Suppressor macrophage (primary cell): ENCODE measurements at regions not wholly inside any gene's neighbourhood (a gene's known extent, or its start where the extent isn't known, plus 50 kb on each side); places are given as distances from the start of the nearest gene placed in this dataset.

Source experiments
- DNase-seq, 4 experiments: peaks; one replicate each; pipeline ENCODE4 v3.0.0-alpha.2; 2020 to 2022

DNA sequence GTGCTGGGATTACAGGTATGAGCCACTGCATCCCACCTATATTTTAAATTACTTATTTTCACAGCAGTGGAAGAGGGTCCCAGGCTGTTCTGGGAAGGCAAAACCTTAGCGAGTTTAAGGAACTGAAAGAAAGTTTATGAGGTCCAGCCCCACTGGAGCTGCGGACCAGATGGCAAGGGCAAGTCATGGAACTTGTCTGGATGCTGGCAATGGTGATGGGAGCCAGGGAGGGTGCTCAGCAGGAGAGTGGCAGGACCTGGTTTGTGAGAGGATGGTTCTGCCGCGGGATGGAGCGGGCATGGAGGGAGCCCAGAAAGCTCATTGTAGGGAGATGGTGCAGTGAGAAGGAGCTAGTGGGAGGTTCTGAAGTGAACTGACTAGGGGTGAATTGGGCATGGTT, 50.6 kb upstream of the SLC45A1 start:
- DNase-seq = no peak

- DNase-seq = no peak
Measured at GRCh38 chr1:8266436-8267165, 51.3 kb upstream of the SLC45A1 start.

DNA sequence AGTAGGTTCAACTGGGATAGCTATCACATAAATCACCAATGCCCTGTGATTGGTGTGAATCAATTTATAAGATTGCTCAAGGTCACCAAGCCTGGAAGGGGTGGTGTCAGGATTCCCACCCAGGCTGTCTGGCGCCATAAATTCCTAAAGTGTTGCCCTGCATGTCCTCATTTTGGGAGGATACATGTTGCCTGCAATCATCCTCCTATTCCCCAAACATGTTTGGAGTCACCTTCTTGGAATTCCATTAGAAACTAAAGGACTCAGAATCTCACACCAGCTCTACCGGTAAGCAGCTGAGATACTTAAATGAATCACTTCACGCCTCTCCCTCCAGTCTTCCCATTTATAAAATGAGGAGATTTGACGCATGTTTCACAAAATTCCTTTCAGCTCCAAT, 54.1 kb upstream of the SLC45A1 start:
- no peak for DNase-seq

- DNase-seq = no peak
Measured at GRCh38 chr1:8261398-8261762, 56.5 kb upstream of the SLC45A1 start.

DNA sequence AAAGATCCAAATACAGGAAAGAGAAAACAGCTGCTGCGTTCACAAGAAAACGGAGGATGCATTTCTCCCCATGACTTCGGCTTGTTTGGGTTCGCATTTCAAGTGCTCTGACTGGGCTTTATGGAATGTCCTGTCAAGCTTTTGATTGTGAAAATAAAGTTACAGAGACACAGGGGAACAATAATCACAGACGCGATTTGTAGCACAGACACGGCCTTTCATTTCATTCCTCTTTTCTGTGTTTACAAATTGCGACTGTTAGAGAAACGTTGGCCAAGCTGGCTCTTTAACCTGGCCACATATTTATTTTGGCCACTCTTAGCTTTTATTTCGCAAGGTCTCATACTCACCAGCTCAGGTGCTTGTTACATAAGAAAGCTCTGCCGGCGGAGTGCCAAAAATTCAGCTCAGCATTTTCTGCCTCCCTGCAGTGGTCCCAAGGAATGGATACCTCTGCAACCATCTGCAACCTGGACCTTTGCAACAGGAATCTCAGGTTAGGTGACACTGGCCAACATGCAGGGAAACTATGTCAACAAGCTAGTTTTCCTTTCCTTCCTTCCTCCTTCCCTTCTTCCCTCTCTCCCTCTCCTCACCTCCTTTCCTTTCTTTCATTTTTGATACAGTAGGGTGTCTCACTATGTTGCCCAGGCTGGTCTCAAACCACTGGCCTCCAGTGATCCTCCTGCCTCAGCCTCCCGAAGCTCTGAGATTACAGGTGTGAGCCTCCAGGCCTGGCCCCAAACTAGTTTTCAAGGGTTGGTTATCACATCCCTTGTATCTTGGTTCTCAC, 58.2 kb upstream of the SLC45A1 start:
- no peak for DNase-seq

GRCh38 chr1:8257621-8258020, 60.3 kb upstream of the SLC45A1 start:
- DNase-seq = no peak

GRCh38 chr1:8256321-8256720, 61.6 kb upstream of the SLC45A1 start:
- no peak for DNase-seq

- no peak for DNase-seq
Measured at GRCh38 chr1:8255712-8256111, 62.2 kb upstream of the SLC45A1 start.

GRCh38 chr1:8252266-8252951, 65.5 kb upstream of the SLC45A1 start:
- DNase-seq = no peak

DNA sequence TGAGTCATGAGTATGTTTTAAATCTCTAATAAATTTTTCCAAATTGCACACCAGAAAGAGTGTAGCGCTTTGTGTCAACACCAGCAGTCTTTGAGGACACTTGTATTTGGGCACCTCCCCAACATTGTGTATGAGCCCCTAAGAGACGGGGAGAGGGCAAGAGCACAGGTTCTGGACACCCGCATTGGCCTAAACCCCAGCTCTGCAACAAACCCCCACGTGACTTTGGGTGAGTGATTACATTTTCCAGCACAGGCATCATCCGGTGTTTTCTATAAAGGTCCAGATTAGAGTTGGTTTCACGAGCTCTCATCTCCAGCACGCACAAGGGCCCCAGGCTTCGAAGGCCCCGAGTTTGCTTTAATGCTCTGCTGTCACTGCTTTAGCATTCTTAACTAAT, 66.3 kb upstream of the SLC45A1 start:
- DNase-seq = no peak

GRCh38 chr1:8249838-8250237, 68.1 kb upstream of the SLC45A1 start:
- DNase-seq = no peak

DNA sequence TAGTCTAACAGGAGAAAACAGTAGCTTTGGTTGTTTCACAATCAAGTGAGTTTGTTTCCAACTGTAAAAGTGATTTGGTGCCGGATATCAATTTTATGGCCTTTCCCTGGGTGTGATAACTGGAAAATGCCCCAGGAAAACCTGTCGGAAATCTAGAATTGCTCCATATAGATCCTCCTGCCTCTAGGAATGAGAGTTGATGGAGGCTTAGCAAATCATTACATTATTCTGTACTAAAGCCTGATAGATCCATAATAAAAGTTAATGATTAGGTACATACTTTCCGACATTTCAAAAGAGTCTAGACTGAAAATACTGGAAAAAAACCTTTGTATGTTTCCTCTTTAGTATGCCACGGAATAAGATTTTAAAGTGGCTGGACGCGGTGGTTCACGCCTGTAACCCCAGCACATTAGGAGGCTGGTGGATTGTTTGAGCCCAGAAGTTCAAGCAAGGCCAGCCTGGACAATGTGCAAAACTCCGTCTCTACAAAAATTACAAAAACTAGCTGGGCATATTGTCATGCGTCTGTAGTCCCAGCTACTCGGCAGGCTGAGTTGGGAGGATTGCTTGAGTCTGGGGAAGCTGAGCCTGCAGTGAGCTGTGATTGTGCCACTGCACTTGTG, 70.0 kb upstream of the SLC45A1 start:
- DNase-seq = no peak

GRCh38 chr1:8244304-8244703, 73.6 kb upstream of the SLC45A1 start:
- DNase-seq = no peak

DNA sequence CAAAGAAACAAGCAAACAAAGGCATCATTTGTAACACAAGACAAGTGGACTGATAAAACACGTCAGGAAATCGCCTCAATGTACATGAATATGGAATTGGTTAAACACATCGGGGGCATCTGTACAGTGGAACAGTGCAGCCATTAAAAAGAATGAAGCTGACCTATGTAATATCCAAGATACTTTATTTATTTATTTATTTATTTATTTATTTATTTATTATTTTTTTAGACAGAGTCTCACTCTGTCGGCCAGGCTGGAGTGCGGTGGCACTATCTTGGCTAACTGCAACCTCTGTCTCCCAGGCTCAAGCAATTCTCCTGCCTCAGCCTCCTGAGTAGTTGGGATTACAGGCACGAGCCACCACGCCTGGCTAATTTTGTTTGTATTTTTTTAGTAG, 75.4 kb upstream of the SLC45A1 start:
- DNase-seq = no peak

DNA sequence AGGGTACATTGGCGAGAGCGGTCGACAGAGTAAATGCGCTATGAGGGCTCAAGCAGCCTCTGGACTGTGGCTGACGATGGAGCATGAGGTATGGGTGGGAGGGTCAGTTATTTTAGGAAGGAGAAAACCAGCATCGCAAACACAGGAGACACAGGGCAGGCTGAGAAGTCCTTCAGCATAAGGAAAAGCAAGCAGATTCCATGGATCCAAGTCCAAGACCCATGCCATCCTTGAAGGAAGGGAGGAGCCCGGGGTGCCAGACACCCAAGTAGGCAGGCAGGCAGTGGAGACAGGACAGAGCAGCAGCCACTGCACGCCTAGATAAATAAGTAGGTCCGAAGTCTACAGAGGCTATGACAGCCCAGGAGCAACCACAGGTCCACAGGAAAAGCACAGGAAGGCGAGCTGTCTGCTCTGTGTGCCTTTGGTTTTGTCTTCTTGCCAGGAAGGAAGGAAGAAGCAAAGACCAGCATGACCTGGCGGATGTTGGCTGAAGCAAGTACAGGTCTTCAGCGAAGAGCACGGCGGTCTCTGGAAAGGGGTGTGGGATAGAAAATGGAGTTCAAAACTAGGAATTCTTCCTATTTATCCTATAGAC, 76.4 kb upstream of the SLC45A1 start:
- DNase-seq = no peak

DNA sequence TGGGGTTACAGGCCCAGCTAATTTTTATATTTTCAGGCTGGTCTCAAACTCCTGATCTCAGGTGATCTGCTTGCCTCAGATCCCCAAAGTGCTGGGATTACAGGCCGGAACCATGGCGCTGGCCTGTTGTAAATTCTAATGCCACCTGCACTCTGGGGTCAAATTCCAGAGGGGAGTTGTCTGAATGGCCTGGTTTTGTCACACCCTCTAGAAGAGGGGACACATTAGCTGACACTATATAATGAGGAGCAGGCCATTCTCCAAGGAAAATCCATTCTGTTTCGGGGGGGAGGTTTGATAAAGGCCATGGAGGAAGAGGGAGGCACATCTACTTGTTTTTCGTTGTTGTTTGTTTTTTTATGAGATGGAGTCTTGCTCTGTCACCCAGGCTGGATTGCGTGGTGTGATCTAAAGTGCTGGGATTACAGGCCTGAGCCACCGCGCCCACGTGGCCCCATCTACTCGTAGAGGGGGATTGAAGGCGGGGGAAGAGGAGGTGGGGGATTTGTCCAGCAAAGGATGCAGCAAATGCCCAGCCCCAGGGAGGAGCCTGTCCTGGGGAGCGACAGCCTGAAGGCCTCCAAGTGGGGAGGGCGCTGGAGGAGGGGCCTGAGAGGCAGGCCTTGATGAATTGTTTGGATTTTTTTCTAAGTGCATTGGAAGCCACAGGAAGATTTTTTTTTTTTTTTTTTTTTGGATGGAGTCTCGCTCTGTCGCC, 78.4 kb upstream of the SLC45A1 start:
- DNase-seq = no peak

DNA sequence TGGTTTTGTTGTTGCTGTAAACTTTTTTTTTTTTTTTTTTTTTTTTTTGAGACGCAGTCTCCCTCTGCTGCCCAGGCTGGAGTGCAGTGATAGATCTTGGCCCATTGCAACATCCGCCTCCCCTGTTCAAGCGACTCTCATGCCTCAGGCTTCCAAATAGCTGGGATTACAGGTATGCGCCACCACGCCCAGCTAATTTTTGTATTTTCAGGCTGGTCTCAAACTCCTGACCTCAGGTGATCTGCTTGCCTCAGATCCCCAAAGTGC, 78.9 kb upstream of the SLC45A1 start:
- DNase-seq = peak in 3 of 4 experiments; percentile 21 to 50 (median 33)

GRCh38 chr1:8238141-8239038, 79.5 kb upstream of the SLC45A1 start:
- DNase-seq = peak in 2 of 4 experiments; percentile 40 to 47

DNA sequence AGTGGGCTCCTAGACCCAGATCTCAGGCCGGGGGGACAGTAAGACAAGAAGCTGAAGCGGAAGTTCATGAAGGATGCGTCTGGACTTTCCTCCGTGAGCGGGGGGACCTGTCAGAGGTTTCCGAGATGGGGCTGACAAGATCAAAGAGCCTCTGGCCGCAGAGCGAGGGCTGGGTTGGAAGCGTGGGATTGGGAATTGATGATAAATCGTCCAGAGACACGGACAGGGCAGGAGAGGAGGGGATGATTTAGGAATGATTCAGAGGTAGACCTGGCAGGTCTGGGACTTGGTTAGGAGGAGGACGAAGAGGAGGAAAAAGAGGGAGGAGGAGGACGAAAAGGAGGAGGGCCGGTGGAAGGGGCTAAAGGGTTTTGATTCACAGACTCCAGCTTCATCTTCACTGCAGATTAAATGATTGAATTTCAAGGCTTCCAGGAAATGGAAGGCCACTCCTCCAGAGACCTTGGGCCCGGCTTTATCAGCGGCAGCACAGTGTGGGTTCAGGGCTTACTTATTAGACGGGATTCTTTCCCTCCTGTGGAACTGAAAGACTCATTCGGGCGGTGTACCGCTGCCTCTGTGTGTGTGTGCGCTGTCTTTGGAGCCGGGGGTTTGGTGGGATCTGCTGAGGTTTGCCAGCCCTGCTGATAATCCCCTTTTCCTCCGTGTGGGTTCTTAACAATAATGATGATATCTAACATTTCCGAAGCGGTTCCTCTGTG, 85.7 kb upstream of the SLC45A1 start:
- no peak for DNase-seq

GRCh38 chr1:8230292-8230621, 87.7 kb upstream of the SLC45A1 start:
- DNase-seq = no peak

DNA sequence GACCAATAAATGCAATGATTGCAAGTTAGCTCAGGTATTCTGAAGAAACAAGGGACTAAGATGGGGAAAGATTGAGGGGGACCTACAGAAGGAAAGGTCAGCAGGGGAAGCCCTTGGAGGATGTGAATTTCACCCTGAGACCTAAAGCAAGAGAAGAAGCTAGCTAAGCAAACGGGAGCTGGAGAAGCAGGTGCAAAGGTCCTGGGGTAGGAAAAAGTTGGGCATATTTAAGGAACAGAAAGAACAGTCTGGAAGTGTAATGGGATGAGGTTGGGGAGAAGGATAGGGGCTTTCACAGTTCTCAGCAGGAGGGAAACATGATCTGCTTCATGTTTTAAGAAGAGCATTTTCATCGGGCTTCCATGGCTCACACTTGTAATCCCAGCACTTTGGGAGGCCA, 89.7 kb upstream of the SLC45A1 start:
- DNase-seq = no peak
